ENCODE measurements at regions not wholly inside any gene's neighbourhood (a gene's known extent, or its start where the extent isn't known, plus 50 kb on each side); places are given as distances from the start of the nearest gene placed in this dataset.

DNA sequence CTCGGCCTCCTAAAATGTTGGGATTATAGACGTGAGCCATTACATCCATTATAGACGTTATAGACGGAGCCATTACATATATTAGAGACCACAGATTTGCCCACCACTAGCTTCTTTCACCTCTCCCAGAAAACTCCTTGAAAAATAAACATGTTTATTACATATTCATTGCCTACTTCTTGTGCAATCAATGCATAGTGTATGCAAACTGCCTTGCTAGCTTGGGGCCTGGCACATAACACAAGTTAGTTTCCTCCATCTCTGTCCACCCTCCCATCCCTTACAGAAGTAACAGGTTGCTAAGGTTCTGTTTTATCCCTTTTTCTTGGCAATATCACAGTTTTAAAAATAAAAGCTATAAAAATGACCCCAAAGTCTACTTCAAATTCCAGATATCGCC is 66.4 kb upstream of the KRR1 start:
- H3K4me3 ChIP-seq (ENCODE audit: low read depth in 1 of 5, low read length in 5 of 5), result no peak overlapping the region
- H3K9me3 ChIP-seq (ENCODE audit: control insufficient read depth in 5 of 5, low read length in 5 of 5), result no peaks in the 10 kb centered on the region
- H3K27ac ChIP-seq (ENCODE audit: low read depth, low read length), result no peak overlapping the region
- no peaks in the 10 kb centered on the region for H3K4me1 ChIP-seq (ENCODE audit: control insufficient read depth in 5 of 5, insufficient read depth in 5 of 5, low read length in 5 of 5)
- H3K9ac ChIP-seq (ENCODE audit: low read length in 5 of 5), result no peak overlapping the region
- H3K27me3 ChIP-seq (ENCODE audit: control insufficient read depth in 5 of 5, insufficient read depth in 4 of 5, low read length in 5 of 5), result no peaks in the 10 kb centered on the region
- H3K36me3 ChIP-seq (ENCODE audit: control insufficient read depth in 5 of 5, insufficient read depth in 5 of 5, low read length in 5 of 5), result no peaks in the 10 kb centered on the region

DNA sequence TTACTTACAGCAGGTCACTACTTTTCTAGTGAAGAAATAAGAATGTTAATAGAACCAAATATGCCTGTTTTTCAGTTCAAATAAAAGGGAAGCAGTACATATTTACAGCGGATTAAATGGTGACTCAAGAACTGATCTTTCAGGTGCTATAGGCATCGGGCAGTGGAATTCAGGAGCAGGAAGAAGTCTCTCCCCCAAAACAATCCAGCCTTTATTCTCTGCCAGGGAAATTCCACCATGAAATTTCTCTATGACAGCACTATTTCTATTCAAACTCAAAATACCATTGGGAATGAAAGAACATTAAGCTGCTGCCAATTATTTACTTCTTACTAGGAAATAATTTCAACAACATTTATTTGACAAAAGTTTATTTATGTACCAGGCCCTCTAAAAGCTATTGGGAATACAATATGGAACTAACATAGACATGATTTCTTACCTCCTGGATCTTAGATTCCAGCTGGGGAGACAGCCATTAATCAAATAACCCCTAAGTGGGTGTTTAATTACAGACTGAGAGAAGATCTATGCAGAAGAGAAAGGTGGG is 60.3 kb upstream of the KRR1 start:
- no peaks in the 10 kb centered on the region for H3K9me3 ChIP-seq (ENCODE audit: control insufficient read depth in 5 of 5, low read length in 5 of 5)
- H3K4me3 ChIP-seq (ENCODE audit: low read depth in 1 of 5, low read length in 5 of 5), result no peak overlapping the region
- no peaks in the 10 kb centered on the region for H3K36me3 ChIP-seq (ENCODE audit: control insufficient read depth in 5 of 5, insufficient read depth in 5 of 5, low read length in 5 of 5)
- peaks cover 0 to 6% (median 0%) of the 10 kb centered on the region in 5 donors for H3K4me1 ChIP-seq (ENCODE audit: control insufficient read depth in 5 of 5, insufficient read depth in 5 of 5, low read length in 5 of 5)
- no peak overlapping the region for H3K9ac ChIP-seq (ENCODE audit: low read length in 5 of 5)
- no peak overlapping the region for H3K27ac ChIP-seq (ENCODE audit: low read depth, low read length)
- no peaks in the 10 kb centered on the region for H3K27me3 ChIP-seq (ENCODE audit: control insufficient read depth in 5 of 5, insufficient read depth in 4 of 5, low read length in 5 of 5)

DNA sequence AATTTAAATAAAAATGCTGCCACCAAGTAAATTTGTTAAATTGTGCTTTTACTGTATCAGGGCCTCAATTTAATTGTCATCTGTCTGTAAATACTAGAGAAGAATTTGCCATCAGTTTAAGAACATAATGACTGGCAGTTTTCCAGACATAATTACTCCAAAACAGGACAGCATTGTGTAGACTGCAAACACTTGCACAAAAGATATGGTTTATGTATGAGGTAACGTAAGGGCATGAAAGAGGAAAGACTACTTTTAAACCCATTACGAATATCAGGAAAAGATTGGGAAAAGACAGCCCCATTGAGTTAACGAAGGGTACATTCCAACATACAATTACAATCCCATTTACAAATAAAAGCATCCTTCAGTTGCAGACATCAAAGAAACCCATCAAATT is 59.8 kb upstream of the KRR1 start:
- H3K4me1 ChIP-seq (ENCODE audit: control insufficient read depth in 5 of 5, insufficient read depth in 5 of 5, low read length in 5 of 5), result peaks cover 0 to 6% (median 0%) of the 10 kb centered on the region in 5 donors
- H3K4me3 ChIP-seq (ENCODE audit: low read depth in 1 of 5, low read length in 5 of 5), result no peak overlapping the region
- no peak overlapping the region for H3K9ac ChIP-seq (ENCODE audit: low read length in 5 of 5)
- no peak overlapping the region for H3K27ac ChIP-seq (ENCODE audit: low read depth, low read length)
- H3K36me3 ChIP-seq (ENCODE audit: control insufficient read depth in 5 of 5, insufficient read depth in 5 of 5, low read length in 5 of 5), result no peaks in the 10 kb centered on the region
- H3K27me3 ChIP-seq (ENCODE audit: control insufficient read depth in 5 of 5, insufficient read depth in 4 of 5, low read length in 5 of 5), result no peaks in the 10 kb centered on the region
- no peaks in the 10 kb centered on the region for H3K9me3 ChIP-seq (ENCODE audit: control insufficient read depth in 5 of 5, low read length in 5 of 5)

DNA sequence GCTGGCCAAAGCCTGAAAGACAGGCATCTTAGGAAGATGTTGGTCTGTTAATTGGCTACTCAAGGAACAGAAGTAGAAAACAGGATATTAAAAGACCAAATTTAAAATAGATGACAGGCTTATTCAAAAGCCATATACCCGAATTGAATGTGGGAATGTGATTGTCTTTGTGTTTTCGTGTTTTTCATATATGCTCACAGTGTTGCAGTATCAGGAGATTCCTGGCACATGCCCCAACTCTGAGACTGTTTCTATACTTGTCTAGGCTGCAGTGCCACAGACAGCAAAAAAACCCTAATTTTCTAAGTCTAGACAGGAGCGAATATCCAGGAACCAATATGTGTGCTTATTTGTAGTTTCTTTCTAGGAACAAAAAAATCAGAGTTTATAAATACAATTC is 57.4 kb upstream of the KRR1 start:
- Histone ChIP-seq H3K27ac (ENCODE audit: low read depth, low read length) (no peak overlapping the region), H3K27me3 (ENCODE audit: control insufficient read depth in 5 of 5, insufficient read depth in 4 of 5, low read length in 5 of 5) (no peaks in the 10 kb centered on the region), H3K9ac (ENCODE audit: low read length in 5 of 5) (no peak overlapping the region), H3K9me3 (ENCODE audit: control insufficient read depth in 5 of 5, low read length in 5 of 5) (peaks cover 0 to 2% (median 0%) of the 10 kb centered on the region in 5 donors), H3K4me1 (ENCODE audit: control insufficient read depth in 5 of 5, insufficient read depth in 5 of 5, low read length in 5 of 5) (peaks cover 0 to 13% (median 0%) of the 10 kb centered on the region in 5 donors), H3K4me3 (ENCODE audit: low read depth in 1 of 5, low read length in 5 of 5) (no peak overlapping the region), H3K36me3 (ENCODE audit: control insufficient read depth in 5 of 5, insufficient read depth in 5 of 5, low read length in 5 of 5) (no peaks in the 10 kb centered on the region)

DNA sequence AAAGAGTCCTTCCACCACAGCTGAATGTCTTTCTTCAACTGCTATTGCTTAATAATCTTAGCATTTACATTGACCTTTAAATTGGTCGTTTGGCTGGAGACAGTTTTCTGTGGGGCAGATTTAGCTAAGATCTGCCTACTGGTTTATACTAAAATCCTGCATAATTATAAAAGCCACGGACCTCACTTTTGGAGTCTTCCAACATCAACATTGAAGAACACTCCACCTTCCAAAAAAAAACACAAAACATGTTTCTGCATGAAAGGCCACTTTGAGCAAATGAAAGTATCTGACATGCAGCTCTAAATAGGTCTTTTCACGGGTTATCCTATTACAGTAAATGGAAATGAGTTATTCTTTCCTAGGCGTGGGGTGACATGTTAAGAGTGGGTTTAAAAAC is 57.0 kb upstream of the KRR1 start:
- no peaks in the 10 kb centered on the region for H3K36me3 ChIP-seq (ENCODE audit: control insufficient read depth in 5 of 5, insufficient read depth in 5 of 5, low read length in 5 of 5)
- H3K4me3 ChIP-seq (ENCODE audit: low read depth in 1 of 5, low read length in 5 of 5), result no peak overlapping the region
- no peak overlapping the region for H3K27ac ChIP-seq (ENCODE audit: low read depth, low read length)
- H3K4me1 ChIP-seq (ENCODE audit: control insufficient read depth in 5 of 5, insufficient read depth in 5 of 5, low read length in 5 of 5), result peaks cover 0 to 13% (median 0%) of the 10 kb centered on the region in 5 donors
- peaks cover 0 to 2% (median 0%) of the 10 kb centered on the region in 5 donors for H3K9me3 ChIP-seq (ENCODE audit: control insufficient read depth in 5 of 5, low read length in 5 of 5)
- no peak overlapping the region for H3K9ac ChIP-seq (ENCODE audit: low read length in 5 of 5)
- H3K27me3 ChIP-seq (ENCODE audit: control insufficient read depth in 5 of 5, insufficient read depth in 4 of 5, low read length in 5 of 5), result no peaks in the 10 kb centered on the region

DNA sequence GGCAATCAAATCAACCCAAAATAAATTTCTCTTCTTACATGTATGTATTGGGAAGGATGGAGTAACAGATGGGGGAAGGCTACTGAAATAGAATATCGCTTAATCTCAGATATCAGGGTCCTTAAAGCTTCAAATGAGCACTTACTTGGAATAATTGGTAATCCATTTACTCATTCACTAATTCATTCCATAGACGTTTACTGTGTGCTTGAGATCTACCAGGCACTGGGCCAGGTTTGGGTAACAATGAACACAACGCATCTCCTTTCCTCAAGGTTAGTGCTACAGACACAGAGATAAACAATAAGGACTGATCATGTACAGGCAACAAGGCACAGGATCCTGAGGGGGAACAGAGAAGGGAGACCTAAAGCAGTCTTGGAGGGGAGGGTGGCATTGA is 54.4 kb upstream of the KRR1 start:
- Histone ChIP-seq H3K27me3 (ENCODE audit: control insufficient read depth in 5 of 5, insufficient read depth in 4 of 5, low read length in 5 of 5) (no peaks in the 10 kb centered on the region), H3K27ac (ENCODE audit: low read depth, low read length) (no peak overlapping the region), H3K9me3 (ENCODE audit: control insufficient read depth in 5 of 5, low read length in 5 of 5) (peaks cover 0 to 2% (median 0%) of the 10 kb centered on the region in 5 donors), H3K4me1 (ENCODE audit: control insufficient read depth in 5 of 5, insufficient read depth in 5 of 5, low read length in 5 of 5) (peaks cover 0 to 7% (median 0%) of the 10 kb centered on the region in 5 donors), H3K4me3 (ENCODE audit: low read depth in 1 of 5, low read length in 5 of 5) (no peak overlapping the region), H3K36me3 (ENCODE audit: control insufficient read depth in 5 of 5, insufficient read depth in 5 of 5, low read length in 5 of 5) (no peaks in the 10 kb centered on the region), H3K9ac (ENCODE audit: low read length in 5 of 5) (no peak overlapping the region)

DNA sequence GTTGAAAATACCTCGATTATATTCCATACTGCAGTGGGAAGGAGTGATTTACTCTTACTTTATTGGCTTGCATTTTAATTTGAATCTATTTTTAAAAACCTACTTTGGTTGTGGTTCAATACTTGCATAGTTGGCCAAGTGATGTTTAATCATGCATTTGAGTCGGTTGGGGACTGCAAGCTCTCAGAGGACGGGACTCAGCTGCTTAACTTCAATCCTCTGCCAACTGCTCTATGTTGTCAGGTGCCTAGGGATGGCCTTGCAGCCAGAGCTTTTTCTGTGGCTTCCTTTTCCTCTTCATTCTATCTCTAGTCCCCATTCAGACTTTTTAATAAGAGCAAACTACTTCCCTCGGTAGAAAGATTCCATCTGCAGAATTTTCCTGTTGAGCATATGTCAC is 53.4 kb upstream of the KRR1 start:
- no peak overlapping the region for H3K4me3 ChIP-seq (ENCODE audit: low read depth in 1 of 5, low read length in 5 of 5)
- no peaks in the 10 kb centered on the region for H3K36me3 ChIP-seq (ENCODE audit: control insufficient read depth in 5 of 5, insufficient read depth in 5 of 5, low read length in 5 of 5)
- peaks cover 0 to 7% (median 0%) of the 10 kb centered on the region in 5 donors for H3K4me1 ChIP-seq (ENCODE audit: control insufficient read depth in 5 of 5, insufficient read depth in 5 of 5, low read length in 5 of 5)
- peaks cover 0 to 2% (median 0%) of the 10 kb centered on the region in 5 donors for H3K9me3 ChIP-seq (ENCODE audit: control insufficient read depth in 5 of 5, low read length in 5 of 5)
- H3K9ac ChIP-seq (ENCODE audit: low read length in 5 of 5), result no peak overlapping the region
- no peaks in the 10 kb centered on the region for H3K27me3 ChIP-seq (ENCODE audit: control insufficient read depth in 5 of 5, insufficient read depth in 4 of 5, low read length in 5 of 5)
- H3K27ac ChIP-seq (ENCODE audit: low read depth, low read length), result no peak overlapping the region

DNA sequence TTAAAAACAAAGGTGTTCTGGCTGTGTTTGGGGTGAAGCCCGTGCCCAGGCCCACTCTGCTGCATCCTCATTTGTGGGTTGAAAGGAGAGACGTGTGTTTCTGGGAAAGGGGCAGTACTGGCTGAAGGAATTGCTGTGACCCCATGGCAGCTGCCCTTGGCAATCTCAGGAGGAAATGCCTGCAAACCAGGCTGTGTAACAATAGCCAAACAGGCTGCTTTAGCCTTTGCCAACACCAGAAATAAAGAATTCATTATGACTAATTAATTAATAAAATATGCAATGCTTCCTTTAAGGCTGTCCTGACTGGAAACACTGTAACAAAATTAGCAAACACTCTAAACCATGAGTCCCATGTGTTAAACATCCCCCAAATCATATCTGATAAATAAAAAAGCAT is 53.0 kb upstream of the KRR1 start:
- H3K9me3 ChIP-seq (ENCODE audit: control insufficient read depth in 5 of 5, low read length in 5 of 5), result peaks cover 0 to 2% (median 0%) of the 10 kb centered on the region in 5 donors
- no peaks in the 10 kb centered on the region for H3K27me3 ChIP-seq (ENCODE audit: control insufficient read depth in 5 of 5, insufficient read depth in 4 of 5, low read length in 5 of 5)
- H3K4me3 ChIP-seq (ENCODE audit: low read depth in 1 of 5, low read length in 5 of 5), result no peak overlapping the region
- H3K36me3 ChIP-seq (ENCODE audit: control insufficient read depth in 5 of 5, insufficient read depth in 5 of 5, low read length in 5 of 5), result no peaks in the 10 kb centered on the region
- H3K4me1 ChIP-seq (ENCODE audit: control insufficient read depth in 5 of 5, insufficient read depth in 5 of 5, low read length in 5 of 5), result peaks cover 0 to 7% (median 0%) of the 10 kb centered on the region in 5 donors
- H3K9ac ChIP-seq (ENCODE audit: low read length in 5 of 5), result no peak overlapping the region
- H3K27ac ChIP-seq (ENCODE audit: low read depth, low read length), result no peak overlapping the region

DNA sequence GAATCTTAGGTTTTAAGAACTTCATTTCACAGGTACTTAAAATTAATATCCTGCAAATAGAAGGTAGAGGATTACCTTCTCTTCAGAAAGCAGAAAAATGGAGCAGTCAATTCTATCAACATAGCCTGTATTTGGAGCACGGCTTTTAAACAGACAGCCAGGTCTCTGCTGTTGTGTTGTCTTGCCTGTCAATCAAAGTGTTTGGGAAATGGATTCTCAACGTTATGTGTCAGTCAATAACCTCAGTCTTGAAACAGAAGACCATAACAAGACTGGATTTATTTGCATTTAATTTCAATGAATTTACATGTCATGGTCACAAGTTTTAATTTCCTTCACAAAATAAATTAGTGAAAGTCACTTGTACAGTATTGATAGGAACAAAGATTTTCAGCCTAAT is 51.9 kb upstream of the KRR1 start:
- H3K4me3 ChIP-seq (ENCODE audit: low read depth in 1 of 5, low read length in 5 of 5), result no peak overlapping the region
- no peak overlapping the region for H3K9ac ChIP-seq (ENCODE audit: low read length in 5 of 5)
- H3K27me3 ChIP-seq (ENCODE audit: control insufficient read depth in 5 of 5, insufficient read depth in 4 of 5, low read length in 5 of 5), result no peaks in the 10 kb centered on the region
- no peaks in the 10 kb centered on the region for H3K36me3 ChIP-seq (ENCODE audit: control insufficient read depth in 5 of 5, insufficient read depth in 5 of 5, low read length in 5 of 5)
- H3K4me1 ChIP-seq (ENCODE audit: control insufficient read depth in 5 of 5, insufficient read depth in 5 of 5, low read length in 5 of 5), result peaks cover 0 to 7% (median 0%) of the 10 kb centered on the region in 5 donors
- no peak overlapping the region for H3K27ac ChIP-seq (ENCODE audit: low read depth, low read length)
- peaks cover 0 to 2% (median 0%) of the 10 kb centered on the region in 5 donors for H3K9me3 ChIP-seq (ENCODE audit: control insufficient read depth in 5 of 5, low read length in 5 of 5)

DNA sequence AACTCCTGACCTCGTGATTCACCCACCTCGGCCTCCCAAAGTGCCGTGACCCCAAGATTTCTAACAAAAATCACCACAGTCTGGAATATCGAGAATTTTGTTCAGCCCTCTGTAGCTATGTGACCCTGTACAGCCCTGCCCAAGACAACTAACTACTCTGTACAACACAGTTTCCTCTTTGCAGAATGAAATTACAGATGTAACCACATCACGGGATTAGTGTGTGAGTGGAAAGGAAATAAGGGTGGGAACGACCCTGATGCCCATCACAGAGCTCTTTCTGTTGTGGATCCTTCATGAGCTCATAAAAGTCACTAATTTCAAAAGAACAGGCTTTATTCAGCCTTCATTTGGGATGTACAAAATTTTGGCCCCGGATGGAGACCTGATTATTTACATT is 50.5 kb upstream of the KRR1 start:
- H3K4me1 ChIP-seq (ENCODE audit: control insufficient read depth in 5 of 5, insufficient read depth in 5 of 5, low read length in 5 of 5), result peaks cover 0 to 7% (median 0%) of the 10 kb centered on the region in 5 donors
- H3K9me3 ChIP-seq (ENCODE audit: control insufficient read depth in 5 of 5, low read length in 5 of 5), result peaks cover 0 to 2% (median 0%) of the 10 kb centered on the region in 5 donors
- no peaks in the 10 kb centered on the region for H3K27me3 ChIP-seq (ENCODE audit: control insufficient read depth in 5 of 5, insufficient read depth in 4 of 5, low read length in 5 of 5)
- no peak overlapping the region for H3K4me3 ChIP-seq (ENCODE audit: low read depth in 1 of 5, low read length in 5 of 5)
- no peak overlapping the region for H3K27ac ChIP-seq (ENCODE audit: low read depth, low read length)
- H3K9ac ChIP-seq (ENCODE audit: low read length in 5 of 5), result no peak overlapping the region
- H3K36me3 ChIP-seq (ENCODE audit: control insufficient read depth in 5 of 5, insufficient read depth in 5 of 5, low read length in 5 of 5), result no peaks in the 10 kb centered on the region

All from subcutaneous abdominal adipose tissue (tissue), 5 donors.